Ovary (tissue), 3 donors: ENCODE measurements at regions not wholly inside any gene's neighbourhood (a gene's known extent, or its start where the extent isn't known, plus 50 kb on each side); places are given as distances from the start of the nearest gene placed in this dataset.

ENCODE experiments used
- CTCF ChIP-seq, 3 donors: fragments of 450-650 bp in 2 of 3; fragments of 200-600 bp in 1 of 3; IDR thresholded peaks; one replicate each; pipeline versions ENCODE4 v1.5.1 to v1.8.0; 2016 to 2022; ENCODE audit warnings: antibody characterized with exemption in 3 of 3, mild to moderate bottlenecking in 1 of 3
- POLR2A ChIP-seq: fragments of 450-650 bp; IDR thresholded peaks from one replicate; pipeline ENCODE4 v1.6.1; 2017; ENCODE audit warnings: antibody characterized with exemption, mild to moderate bottlenecking, moderate library complexity
- donor health status: DM: no; HTN: no; CAD: no.

GRCh38 chr16:86067936-86068335 is 169.0 kb downstream of the IRF8 start:
- TF ChIP-seq POLR2A (no peak), CTCF (IDR thresholded peaks at IDR 0.05) (no peak)
